PFSK-1 (cell line): ENCODE measurements at regions not wholly inside any gene's neighbourhood (a gene's known extent, or its start where the extent isn't known, plus 50 kb on each side); places are given as distances from the start of the nearest gene placed in this dataset.

Experiments used
- POLR2AphosphoS5 ChIP-seq: IDR thresholded peaks from 2 replicates; pipeline ENCODE4 v1.6.1; 2012; ENCODE audit warnings: low read depth, mild to moderate bottlenecking, control low read depth, low read length, moderate library complexity
- SIN3A ChIP-seq: IDR thresholded peaks from 2 replicates; pipeline ENCODE4 v1.6.1; 2012; ENCODE audit warnings: mild to moderate bottlenecking, low read length, moderate library complexity, borderline replicate concordance; ENCODE audit not compliant: insufficient read depth
- TAF1 ChIP-seq: IDR thresholded peaks from 2 replicates; pipeline ENCODE4 v1.6.1; 2012; ENCODE audit warnings: low read length, control low read depth, borderline replicate concordance; ENCODE audit not compliant: insufficient read depth
- TF ChIP-seq, protein P1 (sequence below), 2 experiments: IDR thresholded peaks; 2 replicates each; pipeline versions ENCODE4 v1.6.1 to v1.8.0; 2011 to 2012; ENCODE audit warnings: low read depth in 2 of 2, low read length in 2 of 2, control low read depth in 1 of 2, inconsistent platforms in 1 of 2, mild to moderate bottlenecking in 1 of 2, moderate library complexity in 1 of 2; ENCODE audit not compliant: insufficient read depth in 1 of 2

GRCh38 chr12:85509857-85510256, 229.8 kb downstream of the ALX1 start:
- TF ChIP-seq TAF1: no peak
- no peak for TF ChIP-seq SIN3A
- no peak for TF ChIP-seq POLR2AphosphoS5
- TF ChIP-seq, protein P1, sequence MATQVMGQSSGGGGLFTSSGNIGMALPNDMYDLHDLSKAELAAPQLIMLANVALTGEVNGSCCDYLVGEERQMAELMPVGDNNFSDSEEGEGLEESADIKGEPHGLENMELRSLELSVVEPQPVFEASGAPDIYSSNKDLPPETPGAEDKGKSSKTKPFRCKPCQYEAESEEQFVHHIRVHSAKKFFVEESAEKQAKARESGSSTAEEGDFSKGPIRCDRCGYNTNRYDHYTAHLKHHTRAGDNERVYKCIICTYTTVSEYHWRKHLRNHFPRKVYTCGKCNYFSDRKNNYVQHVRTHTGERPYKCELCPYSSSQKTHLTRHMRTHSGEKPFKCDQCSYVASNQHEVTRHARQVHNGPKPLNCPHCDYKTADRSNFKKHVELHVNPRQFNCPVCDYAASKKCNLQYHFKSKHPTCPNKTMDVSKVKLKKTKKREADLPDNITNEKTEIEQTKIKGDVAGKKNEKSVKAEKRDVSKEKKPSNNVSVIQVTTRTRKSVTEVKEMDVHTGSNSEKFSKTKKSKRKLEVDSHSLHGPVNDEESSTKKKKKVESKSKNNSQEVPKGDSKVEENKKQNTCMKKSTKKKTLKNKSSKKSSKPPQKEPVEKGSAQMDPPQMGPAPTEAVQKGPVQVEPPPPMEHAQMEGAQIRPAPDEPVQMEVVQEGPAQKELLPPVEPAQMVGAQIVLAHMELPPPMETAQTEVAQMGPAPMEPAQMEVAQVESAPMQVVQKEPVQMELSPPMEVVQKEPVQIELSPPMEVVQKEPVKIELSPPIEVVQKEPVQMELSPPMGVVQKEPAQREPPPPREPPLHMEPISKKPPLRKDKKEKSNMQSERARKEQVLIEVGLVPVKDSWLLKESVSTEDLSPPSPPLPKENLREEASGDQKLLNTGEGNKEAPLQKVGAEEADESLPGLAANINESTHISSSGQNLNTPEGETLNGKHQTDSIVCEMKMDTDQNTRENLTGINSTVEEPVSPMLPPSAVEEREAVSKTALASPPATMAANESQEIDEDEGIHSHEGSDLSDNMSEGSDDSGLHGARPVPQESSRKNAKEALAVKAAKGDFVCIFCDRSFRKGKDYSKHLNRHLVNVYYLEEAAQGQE (IDR thresholded peaks at IDR 0.05; ENCODE audit: insufficient read depth in 1 of 2, low read depth in 2 of 2, low read length in 2 of 2): no peak
